PC-3 (cell line): ENCODE measurements at regions not wholly inside any gene's neighbourhood (a gene's known extent, or its start where the extent isn't known, plus 50 kb on each side); places are given as distances from the start of the nearest gene placed in this dataset.

Experiments used
- ATAC-seq: fragments of 200-7000 bp; cut with Tn5 transposase; 2 replicates; pipeline ENCODE4 v1.9.1; 2020; ENCODE audit warnings: mild to moderate bottlenecking, moderate library complexity
- BruUV-seq: library from RNA; stranded (reverse); fragments of 400-500 nt; replicated peaks from 2 replicates; lab custom pipeline; 2021; lab: Mats Ljungman, UMichigan
- CTCF ChIA-PET: fragments of 300-600 bp; sonication (Branson Sonifier 250); formaldehyde crosslinking; loops from one replicate; lab custom pipeline; 2022; ENCODE audit warnings: antibody characterized with exemption; lab: Charles Lee
- POLR2A ChIA-PET: fragments of 300-600 bp; sonication (Branson Sonifier 250); formaldehyde crosslinking; loops from one replicate; lab custom pipeline; 2022; ENCODE audit warnings: antibody characterized with exemption; ENCODE audit not compliant: unreplicated experiment; lab: Charles Lee
- DNase-seq: peaks from one replicate; pipeline ENCODE4 v3.0.0-alpha.2; 2015
- H2AFZ ChIP-seq: fragments of 300-600 bp; sonication (generic); 2 replicates; pipeline ENCODE4 v1.6.0; 2016; ENCODE audit warnings: antibody characterized with exemption, low read length
- H3F3A ChIP-seq: fragments of 300-600 bp; sonication (generic); one replicate; pipeline ENCODE4 v1.6.0; 2017; ENCODE audit warnings: antibody characterized with exemption, low read length, control low read depth, mild to moderate bottlenecking; ENCODE audit not compliant: unreplicated experiment
- H3K27ac ChIP-seq: fragments of 300-600 bp; sonication (generic); 2 replicates; pipeline ENCODE4 v1.5.1; 2016; ENCODE audit warnings: mild to moderate bottlenecking, low read length
- H3K27me3 ChIP-seq: fragments of 300-600 bp; sonication (generic); 2 replicates; pipeline ENCODE4 v1.6.1; 2016; ENCODE audit warnings: low read length, mixed read lengths
- H3K36me3 ChIP-seq: fragments of 300-600 bp; sonication (generic); 2 replicates; pipeline ENCODE4 v1.6.1; 2016; ENCODE audit warnings: low read depth, mixed run types, low read length, mixed read lengths
- H3K4me1 ChIP-seq: fragments of 300-600 bp; sonication (generic); 2 replicates; pipeline ENCODE4 v1.5.1; 2016; ENCODE audit warnings: low read length; ENCODE audit not compliant: insufficient read depth
- H3K4me2 ChIP-seq: fragments of 300-600 bp; sonication (generic); 2 replicates; pipeline ENCODE4 v1.6.0; 2016; ENCODE audit warnings: low read length
- H3K4me3 ChIP-seq: fragments of 300-600 bp; sonication (generic); 2 replicates; pipeline ENCODE4 v1.5.1; 2016; ENCODE audit warnings: mild to moderate bottlenecking, low read length, mixed read lengths
- H3K79me2 ChIP-seq: fragments of 300-600 bp; sonication (generic); 2 replicates; pipeline ENCODE4 v1.6.1; 2017; ENCODE audit warnings: low read length, mixed read lengths
- H3K9ac ChIP-seq: fragments of 300-600 bp; sonication (generic); 2 replicates; pipeline ENCODE4 v1.6.0; 2016; ENCODE audit warnings: mild to moderate bottlenecking, low read length
- H3K9me2 ChIP-seq: fragments of 300-600 bp; sonication (generic); replicated peaks from 2 replicates; pipeline ENCODE4 v1.6.1; 2016; ENCODE audit warnings: mixed run types, low read length, mixed read lengths
- H3K9me3 ChIP-seq: fragments of 300-600 bp; sonication (generic); 2 replicates; pipeline ENCODE4 v1.6.1; 2016; ENCODE audit warnings: low read length, mixed read lengths
- H4K20me1 ChIP-seq: fragments of 300-600 bp; sonication (generic); 2 replicates; pipeline ENCODE4 v1.6.1; 2016; ENCODE audit warnings: low read length, mixed read lengths
- CTCF ChIP-seq: fragments of 300-600 bp; sonication (generic); conservative IDR thresholded peaks from 2 replicates; pipeline ENCODE4 v1.5.1; 2017; ENCODE audit warnings: antibody characterized with exemption, low read depth, mild to moderate bottlenecking, low read length
- EZH2 ChIP-seq: fragments of 300-600 bp; sonication (generic); IDR thresholded peaks from one replicate; pipeline ENCODE4 v1.6.1; 2017; ENCODE audit warnings: antibody characterized with exemption, mild to moderate bottlenecking, low read length; ENCODE audit not compliant: unreplicated experiment
- EZH2phosphoT487 ChIP-seq: fragments of 300-600 bp; sonication (generic); IDR thresholded peaks from 2 replicates; pipeline ENCODE4 v1.6.1; 2018; ENCODE audit warnings: mild to moderate bottlenecking, antibody characterized with exemption, low read length, borderline replicate concordance
- intact Hi-C: fragments of 100-400 bp; cut with micrococcal nuclease; formaldehyde crosslinking; loops from 2 replicates; pipeline ENCODE4 v1.9.0; 2023

DNA sequence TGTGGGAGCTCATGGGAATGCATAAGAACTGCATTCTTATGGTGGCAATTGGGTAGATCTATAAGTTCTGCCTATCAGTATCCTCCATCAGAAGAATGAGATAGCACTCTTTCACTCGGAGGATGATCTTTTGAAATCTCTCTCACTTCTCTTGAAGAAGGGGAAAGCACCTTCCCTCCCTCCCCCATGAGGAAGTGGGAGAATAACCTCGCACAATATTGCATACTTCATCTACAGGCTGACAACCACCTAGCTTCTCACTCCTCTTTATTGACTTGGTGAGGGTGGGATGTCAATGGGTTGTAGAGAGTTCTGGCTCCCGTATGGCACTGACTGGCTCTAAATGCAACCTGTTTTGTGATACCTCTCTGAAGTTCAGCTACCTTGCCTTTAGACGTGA lies 146.7 kb upstream of the SPOCK3 start:
- Histone ChIP-seq H3K4me3 (no peak overlapping the region), H3K4me2 (no peak overlapping the region), H3K4me1 (no peaks in the 10 kb centered on the region), H3K9ac (no peak overlapping the region), H3K9me2 (no peaks in the 10 kb centered on the region), H3K79me2 (no peaks in the 10 kb centered on the region), H3K27ac (no peak overlapping the region), H4K20me1 (no peaks in the 10 kb centered on the region), H3K36me3 (no peaks in the 10 kb centered on the region), H3K27me3 (no peaks in the 10 kb centered on the region), H3K9me3 (no peaks in the 10 kb centered on the region), H2AFZ (no peak overlapping the region), H3F3A (no peaks in the 10 kb centered on the region)
- DNase-seq (no peak), ATAC-seq (no peak)
- ChIA-PET CTCF (no interaction called here), POLR2A (no interaction called here)
- BruUV-seq: no TSS peak
- intact Hi-C loops: no loop called here
- no peak for TF ChIP-seq EZH2
- TF ChIP-seq EZH2phosphoT487: no peak
- no peak for TF ChIP-seq CTCF

DNA sequence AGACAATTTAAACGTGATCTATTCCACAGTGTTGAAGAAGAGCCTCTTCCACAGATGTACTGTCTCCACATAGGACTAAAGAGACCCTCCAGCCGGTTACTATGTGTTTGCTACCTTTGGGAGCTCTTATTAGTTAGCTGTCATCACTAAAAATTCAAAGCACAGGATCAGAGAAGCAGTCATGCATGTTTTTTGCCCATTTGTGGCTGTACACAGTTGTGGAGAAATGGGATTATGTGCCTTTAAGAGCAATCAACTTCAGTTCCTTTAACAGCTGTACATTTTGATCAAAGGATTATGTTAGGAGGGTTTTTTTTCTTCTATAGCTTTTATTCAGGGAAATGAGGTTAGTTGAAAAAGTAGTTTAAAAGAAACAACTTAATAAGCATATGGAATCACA lies 149.0 kb upstream of the SPOCK3 start:
- Histone ChIP-seq H3K27ac (no peak overlapping the region), H4K20me1 (no peaks in the 10 kb centered on the region), H3K4me1 (no peaks in the 10 kb centered on the region), H2AFZ (no peak overlapping the region), H3K79me2 (no peaks in the 10 kb centered on the region), H3K9me3 (no peaks in the 10 kb centered on the region), H3K27me3 (no peaks in the 10 kb centered on the region), H3K9me2 (no peaks in the 10 kb centered on the region), H3K4me2 (no peak overlapping the region), H3F3A (no peaks in the 10 kb centered on the region), H3K9ac (no peak overlapping the region), H3K36me3 (no peaks in the 10 kb centered on the region), H3K4me3 (no peak overlapping the region)
- intact Hi-C loops: no loop called here
- ChIA-PET CTCF (no interaction called here), POLR2A (no interaction called here)
- no peak for TF ChIP-seq EZH2
- TF ChIP-seq EZH2phosphoT487: no peak
- no peak for TF ChIP-seq CTCF
- ATAC-seq (no peak), DNase-seq (no peak)
- BruUV-seq: no TSS peak

DNA sequence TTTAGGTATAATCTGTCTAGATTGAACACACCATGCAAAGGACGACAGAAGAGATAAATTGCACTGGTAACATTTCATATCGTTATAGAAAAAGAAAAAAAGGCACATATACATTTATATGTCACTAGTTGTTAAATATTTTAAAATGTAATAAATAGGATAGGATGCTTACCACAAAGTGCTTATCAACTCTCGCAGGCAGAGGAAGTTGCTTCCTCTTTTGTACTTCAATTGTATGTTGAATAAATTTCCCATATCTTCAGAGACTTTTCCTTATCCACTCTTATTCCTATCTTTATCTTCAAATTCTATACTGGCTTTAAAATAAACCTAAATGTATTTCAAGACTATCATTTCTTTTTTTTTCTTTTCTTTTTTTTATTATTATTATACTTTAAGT lies 163.3 kb upstream of the SPOCK3 start:
- ChIA-PET POLR2A (no interaction called here), CTCF (no interaction called here)
- Histone ChIP-seq H3K79me2 (no peaks in the 10 kb centered on the region), H3K4me3 (no peak overlapping the region), H3K9me3 (no peaks in the 10 kb centered on the region), H2AFZ (no peak overlapping the region), H4K20me1 (no peaks in the 10 kb centered on the region), H3K27ac (no peak overlapping the region), H3K27me3 (no peaks in the 10 kb centered on the region), H3F3A (no peaks in the 10 kb centered on the region), H3K4me2 (no peak overlapping the region), H3K36me3 (no peaks in the 10 kb centered on the region), H3K9me2 (no peaks in the 10 kb centered on the region), H3K9ac (no peak overlapping the region), H3K4me1 (no peaks in the 10 kb centered on the region)
- TF ChIP-seq CTCF: no peak
- no peak for TF ChIP-seq EZH2
- no peak for TF ChIP-seq EZH2phosphoT487
- intact Hi-C loops: no loop called here
- DNase-seq: no peak
- no TSS peak for BruUV-seq
- no peak for ATAC-seq
